Psoas muscle (tissue), 7 donors: ENCODE measurements at regions not wholly inside any gene's neighbourhood (a gene's known extent, or its start where the extent isn't known, plus 50 kb on each side); places are given as distances from the start of the nearest gene placed in this dataset.

Experiments used
- ATAC-seq, 4 donors: fragments of 200-7000 bp; cut with Tn5 transposase; one replicate each; pipeline ENCODE4 v1.9.1; 2020; ENCODE audit warnings: moderate library complexity in 3 of 4, mild to moderate bottlenecking in 2 of 4
- DNase-seq, 2 donors: peaks; one replicate each; pipeline ENCODE4 v3.0.0-alpha.2; 2020
- H3K27ac ChIP-seq: fragments of 200-600 bp; one replicate; pipeline ENCODE4 v1.8.0; 2022
- H3K27me3 ChIP-seq, 3 donors: fragments of 200-600 bp in 1 of 3; one replicate each; pipeline versions ENCODE4 v1.6.1 to v1.8.0; 2013 to 2022; ENCODE audit warnings: low read length in 2 of 3, mild to moderate bottlenecking in 2 of 3, moderate library complexity in 1 of 3; ENCODE audit not compliant: insufficient read depth in 3 of 3
- H3K36me3 ChIP-seq, 2 donors: fragments of 200-600 bp in 1 of 2; one replicate each; pipeline versions ENCODE4 v1.6.1 to v1.8.0; 2013 to 2022; ENCODE audit warnings: low read depth in 1 of 2, mild to moderate bottlenecking in 1 of 2, moderate library complexity in 1 of 2; ENCODE audit not compliant: insufficient read depth in 1 of 2
- H3K4me1 ChIP-seq: fragments of 200-600 bp; one replicate; pipeline ENCODE4 v1.8.0; 2022
- H3K4me3 ChIP-seq: fragments of 200-600 bp; one replicate; pipeline ENCODE4 v1.8.0; 2022; ENCODE audit warnings: mild to moderate bottlenecking
- H3K9me3 ChIP-seq: fragments of 200-600 bp; one replicate; pipeline ENCODE4 v1.8.0; 2022
- WGBS, 3 donors: extraction: QIAGEN DNeasy Blood & Tissue Kit; methylation state at CpG; one replicate each; pipeline versions ENCODE4 v1.1.6 to v1.1.7; 2013; 5-methylcytosine and 5-hydroxymethylcytosine counted together
- intact Hi-C, 2 donors: fragments of 100-400 bp; cut with DNase I; formaldehyde crosslinking; loops; one replicate each; pipeline versions ENCODE4 v1.11.0 to v1.14.2; 2022
- TF ChIP-seq, protein P1 (sequence below): fragments of 200-600 bp; IDR thresholded peaks from one replicate; pipeline ENCODE4 v1.8.0; 2022; ENCODE audit warnings: antibody characterized with exemption
- donor health status: healthy with polysubstance abuse.
- donor health status: DM: no; HTN: no; CAD: no; lungs with moderate emphysema.
- donor health status: Bipolar disorder and iron deficiency.
- donor health status: healthy.
- donor health status: DM: yes; HTN: yes; CAD: no.
- donor health status: DM: no; HTN: no; CAD: no.
- donor health status: DM: yes; HTN: yes; CAD: no.

DNA sequence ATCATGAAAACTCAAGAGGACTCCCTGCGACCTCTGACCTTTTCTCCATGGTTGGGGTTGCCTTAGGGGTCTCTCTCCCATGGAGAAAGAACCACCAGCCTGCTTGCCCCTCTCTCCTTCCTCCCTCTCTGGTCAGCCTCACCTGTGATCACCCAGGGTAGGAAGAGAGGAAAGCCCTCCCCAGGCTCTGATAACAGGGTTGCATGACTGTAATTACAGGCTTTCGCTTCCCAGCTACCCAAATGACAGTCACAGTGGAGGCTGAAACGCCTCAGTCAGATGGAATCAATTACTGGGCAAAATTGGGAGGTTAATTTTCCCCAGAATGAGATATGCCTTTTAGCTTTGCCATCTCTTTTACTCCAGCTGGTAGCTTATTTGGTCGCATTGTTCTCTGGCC is 265.8 kb upstream of the SOX9 start:
- H3K4me3 ChIP-seq: no peak overlapping the region
- TF ChIP-seq, protein P1, sequence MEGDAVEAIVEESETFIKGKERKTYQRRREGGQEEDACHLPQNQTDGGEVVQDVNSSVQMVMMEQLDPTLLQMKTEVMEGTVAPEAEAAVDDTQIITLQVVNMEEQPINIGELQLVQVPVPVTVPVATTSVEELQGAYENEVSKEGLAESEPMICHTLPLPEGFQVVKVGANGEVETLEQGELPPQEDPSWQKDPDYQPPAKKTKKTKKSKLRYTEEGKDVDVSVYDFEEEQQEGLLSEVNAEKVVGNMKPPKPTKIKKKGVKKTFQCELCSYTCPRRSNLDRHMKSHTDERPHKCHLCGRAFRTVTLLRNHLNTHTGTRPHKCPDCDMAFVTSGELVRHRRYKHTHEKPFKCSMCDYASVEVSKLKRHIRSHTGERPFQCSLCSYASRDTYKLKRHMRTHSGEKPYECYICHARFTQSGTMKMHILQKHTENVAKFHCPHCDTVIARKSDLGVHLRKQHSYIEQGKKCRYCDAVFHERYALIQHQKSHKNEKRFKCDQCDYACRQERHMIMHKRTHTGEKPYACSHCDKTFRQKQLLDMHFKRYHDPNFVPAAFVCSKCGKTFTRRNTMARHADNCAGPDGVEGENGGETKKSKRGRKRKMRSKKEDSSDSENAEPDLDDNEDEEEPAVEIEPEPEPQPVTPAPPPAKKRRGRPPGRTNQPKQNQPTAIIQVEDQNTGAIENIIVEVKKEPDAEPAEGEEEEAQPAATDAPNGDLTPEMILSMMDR: no peak
- WGBS, 3 donors: 76 to 85% (median 76%) methylated on average over 4 of the region's 4 CpGs
- no peak overlapping the region for H3K27ac ChIP-seq
- no peaks in the 10 kb centered on the region for H3K4me1 ChIP-seq
- ATAC-seq: no peak
- no peaks in the 10 kb centered on the region for H3K36me3 ChIP-seq
- intact Hi-C loops: no loop called here
- no peaks in the 10 kb centered on the region for H3K9me3 ChIP-seq
- DNase-seq: no peak
- H3K27me3 ChIP-seq: peaks cover 0 to 2% (median 0%) of the 10 kb centered on the region in 3 donors

DNA sequence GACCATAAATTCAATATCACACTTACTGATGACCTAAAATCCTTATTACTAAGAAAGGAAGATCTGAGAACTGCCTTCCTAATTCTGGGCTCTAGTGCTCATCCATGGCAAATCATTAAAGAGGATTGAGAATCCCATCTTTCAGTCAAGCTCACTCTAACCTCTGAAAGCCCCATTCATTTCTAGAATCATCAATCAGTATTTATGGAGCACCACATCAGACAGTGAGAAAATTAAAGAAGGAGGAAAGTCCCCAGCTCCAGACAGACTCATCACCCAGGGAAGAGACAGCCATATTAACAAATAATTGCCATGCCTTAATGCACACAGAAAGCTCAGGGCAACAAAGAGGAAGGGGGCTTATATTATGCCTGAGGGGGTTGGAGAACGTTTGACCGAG is 256.1 kb upstream of the SOX9 start:
- Histone ChIP-seq H3K36me3 (no peaks in the 10 kb centered on the region), H3K4me1 (no peaks in the 10 kb centered on the region), H3K4me3 (no peak overlapping the region), H3K9me3 (no peaks in the 10 kb centered on the region), H3K27me3 (no peaks in the 10 kb centered on the region), H3K27ac (no peak overlapping the region)
- no peak for DNase-seq
- intact Hi-C loops: no loop called here
- no peak for ATAC-seq
- TF ChIP-seq, protein P1: no peak
- WGBS, 3 donors: 48 to 68% (median 61%) methylated on average over 2 of the region's 2 CpGs

DNA sequence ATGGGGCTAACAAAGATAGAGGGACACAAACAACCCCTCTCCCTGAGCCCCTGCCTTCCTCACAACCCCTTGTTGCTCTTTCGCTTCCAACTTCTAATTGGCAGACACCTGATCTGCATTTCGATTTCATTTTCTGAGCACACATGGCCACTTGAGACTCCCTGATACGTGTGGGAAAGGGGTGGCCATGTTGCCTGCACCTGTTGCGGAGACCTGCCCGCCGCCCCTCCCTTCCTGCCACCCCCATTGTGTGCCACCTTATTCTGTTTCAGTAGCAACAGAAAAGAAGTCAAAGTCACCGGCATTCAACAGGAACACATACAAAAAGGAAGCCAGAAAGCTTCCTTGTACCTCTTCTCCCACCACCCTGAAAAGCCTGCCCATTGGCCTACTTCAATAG is 254.7 kb upstream of the SOX9 start:
- Histone ChIP-seq H3K36me3 (no peaks in the 10 kb centered on the region), H3K27ac (no peak overlapping the region), H3K27me3 (no peaks in the 10 kb centered on the region), H3K9me3 (no peaks in the 10 kb centered on the region), H3K4me1 (no peaks in the 10 kb centered on the region), H3K4me3 (no peak overlapping the region)
- DNase-seq (no peak), ATAC-seq (no peak)
- WGBS, 3 donors: 72 to 85% (median 76%) methylated on average over 7 of the region's 7 CpGs
- intact Hi-C loops: no loop called here
- TF ChIP-seq, protein P1: no peak

DNA sequence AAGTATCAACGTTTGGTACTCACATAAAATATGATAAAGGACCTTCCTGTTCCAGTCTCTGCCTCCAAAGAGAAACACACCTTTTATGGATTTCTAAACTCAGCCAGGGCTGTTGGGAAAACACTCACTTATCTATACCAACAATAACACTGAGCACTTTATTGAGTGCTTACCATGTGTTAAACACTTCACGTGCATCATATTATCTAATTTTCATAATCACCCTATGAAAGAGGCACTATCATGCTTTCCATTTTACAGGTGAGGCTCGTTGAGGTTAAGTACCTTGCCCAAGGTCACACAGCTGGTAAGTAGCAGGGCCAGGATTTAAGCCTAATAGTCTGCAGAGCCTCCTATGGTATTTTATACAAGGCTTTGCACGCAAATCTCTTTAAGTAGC is 251.5 kb upstream of the SOX9 start:
- intact Hi-C loops: no loop called here
- DNase-seq: no peak
- no peaks in the 10 kb centered on the region for H3K4me1 ChIP-seq
- TF ChIP-seq, protein P1: no peak
- no peaks in the 10 kb centered on the region for H3K36me3 ChIP-seq
- no peak for ATAC-seq
- H3K4me3 ChIP-seq: no peak overlapping the region
- H3K9me3 ChIP-seq: no peaks in the 10 kb centered on the region
- H3K27ac ChIP-seq: no peak overlapping the region
- peaks cover 0 to 1% (median 0%) of the 10 kb centered on the region in 3 donors for H3K27me3 ChIP-seq
- 58 to 67% (median 61%) methylated on average over 4 of the region's 4 CpGs for WGBS, 3 donors

DNA sequence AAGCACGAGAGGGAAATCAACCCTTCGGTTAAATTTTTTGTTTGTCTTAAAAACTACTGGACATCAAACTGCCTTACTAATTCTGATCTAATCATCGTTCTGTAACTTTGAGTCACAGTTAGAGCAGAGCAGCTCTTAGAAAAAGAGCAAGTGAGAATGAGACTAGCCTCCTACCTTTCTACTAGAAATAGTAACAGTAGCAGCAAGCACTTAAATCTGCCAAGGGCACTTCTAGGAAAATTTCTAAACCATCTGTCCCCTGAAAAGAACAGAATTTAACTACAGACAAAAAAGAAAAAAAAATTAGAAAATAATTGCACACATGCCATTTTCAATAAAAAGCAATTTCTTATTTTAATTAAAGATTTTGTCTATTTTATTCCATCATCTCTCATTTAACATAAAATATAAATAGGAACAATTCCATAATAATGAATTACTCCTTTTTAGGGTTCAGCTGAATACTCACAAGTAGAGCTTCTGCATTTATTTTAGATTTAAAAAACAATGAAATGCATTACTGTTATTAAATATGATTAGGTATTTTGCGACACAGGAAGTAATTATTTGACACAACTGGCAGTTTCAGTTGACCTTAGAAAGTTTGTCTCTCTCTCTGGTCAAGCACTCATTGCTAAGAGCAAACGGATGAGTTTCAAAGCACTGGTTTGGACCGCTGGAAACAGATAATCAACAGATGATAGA is 250.8 kb upstream of the SOX9 start:
- no peak overlapping the region for H3K4me3 ChIP-seq
- H3K27ac ChIP-seq: no peak overlapping the region
- DNase-seq (no peak), ATAC-seq (no peak)
- no peaks in the 10 kb centered on the region for H3K36me3 ChIP-seq
- TF ChIP-seq, protein P1: no peak
- peaks cover 0 to 1% (median 0%) of the 10 kb centered on the region in 3 donors for H3K27me3 ChIP-seq
- 72 to 77% (median 72%) methylated on average over 6 of the region's 6 CpGs for WGBS, 3 donors
- H3K4me1 ChIP-seq: no peaks in the 10 kb centered on the region
- no peaks in the 10 kb centered on the region for H3K9me3 ChIP-seq
- intact Hi-C loops: no loop called here
